Naive B cell (primary cell): ENCODE measurements at regions not wholly inside any gene's neighbourhood (a gene's known extent, or its start where the extent isn't known, plus 50 kb on each side); places are given as distances from the start of the nearest gene placed in this dataset.
"Not testable (repeated sequence)": the region's sequence is repeated elsewhere in the genome, so short reads cannot be mapped to it uniquely, and the experiment has no call there.

ENCODE experiments used
- ATAC-seq, 2 donors: fragments of 150-1000 bp; cut with Tn5 transposase; 2 replicates each; pipeline ENCODE4 v1.10.0; 2021; ENCODE audit warnings: low read depth in 2 of 2, mild to moderate bottlenecking in 2 of 2, moderate library complexity in 2 of 2
- DNase-seq: peaks from one replicate; pipeline ENCODE4 v3.0.0; 2022
- H3K27ac Mint-ChIP-seq, 6 donors: one replicate each; pipeline ENCODE4 v1.8.0; 2020 to 2022; ENCODE audit warnings: mild to moderate bottlenecking in 6 of 6, mixed read lengths in 6 of 6, moderate library complexity in 5 of 6, inconsistent platforms in 2 of 6
- H3K27me3 Mint-ChIP-seq, 3 donors: one replicate each; pipeline ENCODE4 v1.8.0; 2021 to 2022; ENCODE audit warnings: mixed read lengths in 3 of 3, mild to moderate bottlenecking in 1 of 3
- H3K36me3 Mint-ChIP-seq, 2 donors: one replicate each; pipeline ENCODE4 v1.8.0; 2020 to 2022; ENCODE audit warnings: mixed read lengths in 2 of 2, inconsistent platforms in 1 of 2, mild to moderate bottlenecking in 1 of 2
- H3K4me1 Mint-ChIP-seq, 3 donors: one replicate each; pipeline ENCODE4 v1.8.0; 2020 to 2022; ENCODE audit warnings: mixed read lengths in 3 of 3, inconsistent platforms in 1 of 3, mild to moderate bottlenecking in 1 of 3, moderate library complexity in 1 of 3
- H3K4me3 Mint-ChIP-seq, 8 donors: one replicate each; pipeline ENCODE4 v1.8.0; 2020 to 2022; ENCODE audit warnings: mild to moderate bottlenecking in 8 of 8, mixed read lengths in 8 of 8, moderate library complexity in 8 of 8, inconsistent platforms in 2 of 8
- H3K9me3 Mint-ChIP-seq, 7 donors: one replicate each; pipeline ENCODE4 v1.8.0; 2020 to 2022; ENCODE audit warnings: mixed read lengths in 7 of 7, mild to moderate bottlenecking in 5 of 7, inconsistent platforms in 2 of 7, moderate library complexity in 1 of 7

- H3K4me1 Mint-ChIP-seq, H3K27ac Mint-ChIP-seq, ATAC-seq, H3K27me3 Mint-ChIP-seq, H3K4me3 Mint-ChIP-seq, H3K36me3 Mint-ChIP-seq, H3K9me3 Mint-ChIP-seq, DNase-seq: not testable (repeated sequence)
Measured at GRCh38 chr4:179066254-179066653, 1624.0 kb upstream of the AGA start.

DNA sequence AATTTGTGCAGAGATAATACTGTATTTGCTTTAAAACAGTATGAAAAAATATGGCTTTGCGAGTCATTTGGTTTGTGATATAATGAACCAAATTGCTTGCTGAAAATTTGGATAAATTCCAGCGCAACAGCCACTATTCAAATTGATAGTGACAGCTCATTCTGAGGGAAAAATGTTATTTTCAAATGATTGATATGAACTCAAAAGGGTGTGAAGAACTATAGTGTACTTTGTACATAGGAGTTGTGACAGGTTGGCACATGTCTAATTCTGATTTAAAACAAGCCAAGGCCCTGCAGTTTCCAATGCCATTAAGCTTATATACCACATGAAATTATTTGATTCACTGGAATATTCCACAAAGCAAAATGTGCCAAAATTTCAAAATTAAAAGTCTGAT, 1628.9 kb upstream of the AGA start:
- Mint-ChIP-seq H3K4me1 (no peaks in the 10 kb centered on the region), H3K9me3 (peaks cover 2 to 5% (median 3%) of the 10 kb centered on the region in 7 donors), H3K27ac (no peak overlapping the region), H3K27me3 (no peaks in the 10 kb centered on the region), H3K36me3 (no peaks in the 10 kb centered on the region), H3K4me3 (no peak overlapping the region)
- ATAC-seq (no peak), DNase-seq (no peak)

DNA sequence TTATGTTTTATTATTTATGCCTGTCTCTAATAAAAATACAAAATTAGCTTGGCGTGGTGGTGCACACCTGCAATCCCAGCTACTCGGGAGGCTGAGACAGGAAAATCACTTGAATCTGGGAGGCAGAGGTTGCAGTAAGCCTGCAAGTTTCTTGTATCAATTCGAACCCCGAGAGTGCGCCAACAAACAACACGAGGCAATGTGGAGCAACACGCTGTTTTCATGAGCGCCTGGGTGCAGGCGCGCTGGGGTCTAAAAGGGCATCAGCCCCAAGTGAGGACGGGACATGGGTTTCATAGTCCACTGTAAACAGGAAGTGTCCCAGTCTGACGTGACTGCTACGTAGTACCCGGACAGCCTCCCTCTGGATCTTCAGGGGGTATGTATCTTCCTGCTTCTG, 1634.6 kb upstream of the AGA start:
- no peaks in the 10 kb centered on the region for H3K4me1 Mint-ChIP-seq
- H3K36me3 Mint-ChIP-seq = no peaks in the 10 kb centered on the region
- no peak overlapping the region for H3K27ac Mint-ChIP-seq
- DNase-seq (no peak), ATAC-seq (no peak)
- no peaks in the 10 kb centered on the region for H3K27me3 Mint-ChIP-seq
- H3K4me3 Mint-ChIP-seq = no peak overlapping the region
- H3K9me3 Mint-ChIP-seq = peaks cover 2 to 7% (median 5%) of the 10 kb centered on the region in 7 donors

- Mint-ChIP-seq H3K4me1 (no peaks in the 10 kb centered on the region), H3K27ac (no peak overlapping the region), H3K4me3 (no peak overlapping the region), H3K9me3 (peaks cover 0 to 16% (median 9%) of the 10 kb centered on the region in 7 donors), H3K27me3 (no peaks in the 10 kb centered on the region), H3K36me3 (no peaks in the 10 kb centered on the region)
- no peak for ATAC-seq
- DNase-seq = no peak
Measured at GRCh38 chr4:179095585-179096221, 1653.5 kb upstream of the AGA start.

- no peaks in the 10 kb centered on the region for H3K4me1 Mint-ChIP-seq
- ATAC-seq = no peak
Measured at GRCh38 chr4:179097741-179098140, 1655.5 kb upstream of the AGA start.

DNA sequence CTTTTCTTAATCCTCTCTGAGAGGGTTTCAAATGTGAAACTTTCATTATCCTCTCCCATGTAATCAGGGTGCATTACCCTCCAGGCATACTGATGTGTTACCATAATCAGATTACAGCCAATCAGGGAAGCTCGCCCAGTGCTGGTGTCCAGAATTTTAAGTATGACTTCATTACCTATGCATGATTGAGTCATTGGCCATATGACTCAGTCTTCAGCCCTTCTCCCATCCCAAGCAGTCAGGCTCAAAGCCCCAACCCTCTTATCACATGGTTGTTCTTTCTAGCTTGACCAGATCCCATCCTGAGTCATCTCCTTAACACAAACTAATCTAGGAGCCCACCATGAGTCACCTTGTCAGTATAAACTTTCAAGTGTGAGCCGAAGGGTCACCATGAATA, 1668.1 kb upstream of the AGA start:
- Mint-ChIP-seq H3K9me3 (peaks cover 0 to 11% (median 8%) of the 10 kb centered on the region in 7 donors), H3K4me1 (no peaks in the 10 kb centered on the region), H3K27me3 (no peaks in the 10 kb centered on the region), H3K4me3 (no peak overlapping the region), H3K36me3 (no peaks in the 10 kb centered on the region), H3K27ac (no peak overlapping the region)
- ATAC-seq (no peak), DNase-seq (no peak)

More at GRCh38 chr4:179097741-179098140, 1655.5 kb upstream of the AGA start:
- DNase-seq = no peak
- Mint-ChIP-seq H3K27ac (no peak overlapping the region), H3K4me3 (no peak overlapping the region), H3K36me3 (no peaks in the 10 kb centered on the region), H3K9me3 (peaks cover 0 to 7% (median 5%) of the 10 kb centered on the region in 7 donors), H3K27me3 (no peaks in the 10 kb centered on the region)

DNA sequence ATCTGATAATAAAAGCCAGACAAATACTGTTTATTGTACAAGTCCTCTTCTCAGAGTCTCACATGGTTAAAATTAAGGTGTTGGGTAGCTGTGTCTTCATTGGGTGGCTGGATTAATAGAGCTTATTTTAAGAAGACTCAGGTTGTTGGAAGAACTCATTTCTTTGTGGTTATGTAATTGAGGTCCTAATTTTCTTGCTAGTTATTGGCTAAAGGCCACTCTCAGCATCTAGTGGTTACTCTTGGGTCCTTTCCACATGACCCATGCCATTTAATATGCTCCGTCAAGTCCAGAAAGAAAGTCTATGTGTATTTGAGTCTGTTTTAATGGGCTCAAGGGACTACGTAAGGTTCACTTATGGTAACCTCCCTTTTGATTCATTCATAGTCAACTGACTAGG, 1668.6 kb upstream of the AGA start:
- Mint-ChIP-seq H3K4me3 (no peak overlapping the region), H3K27me3 (no peaks in the 10 kb centered on the region), H3K9me3 (peaks cover 0 to 11% (median 8%) of the 10 kb centered on the region in 7 donors), H3K27ac (no peak overlapping the region), H3K36me3 (no peaks in the 10 kb centered on the region), H3K4me1 (no peaks in the 10 kb centered on the region)
- DNase-seq (no peak), ATAC-seq (no peak)

GRCh38 chr4:179112441-179113170, 1670.4 kb upstream of the AGA start:
- DNase-seq = no peak
- H3K4me1 Mint-ChIP-seq = no peaks in the 10 kb centered on the region

GRCh38 chr4:179114615-179115014, 1672.4 kb upstream of the AGA start:
- Mint-ChIP-seq H3K9me3 (peaks cover 0 to 10% (median 7%) of the 10 kb centered on the region in 7 donors), H3K27ac (no peak overlapping the region), H3K4me3 (no peak overlapping the region), H3K27me3 (no peaks in the 10 kb centered on the region), H3K36me3 (no peaks in the 10 kb centered on the region), H3K4me1 (no peaks in the 10 kb centered on the region)
- no peak for ATAC-seq
- DNase-seq = no peak

More at GRCh38 chr4:179112441-179113170, 1670.4 kb upstream of the AGA start:
- Mint-ChIP-seq H3K27ac (no peak overlapping the region), H3K36me3 (no peaks in the 10 kb centered on the region), H3K27me3 (no peaks in the 10 kb centered on the region), H3K4me3 (no peak overlapping the region), H3K9me3 (peaks cover 0 to 10% (median 8%) of the 10 kb centered on the region in 7 donors)
- no peak for ATAC-seq

- ATAC-seq = no peak
- no peak for DNase-seq
- no peaks in the 10 kb centered on the region for H3K27me3 Mint-ChIP-seq
- H3K27ac Mint-ChIP-seq = no peak overlapping the region
- no peaks in the 10 kb centered on the region for H3K4me1 Mint-ChIP-seq
- no peaks in the 10 kb centered on the region for H3K36me3 Mint-ChIP-seq
- H3K9me3 Mint-ChIP-seq = peaks cover 0 to 9% (median 4%) of the 10 kb centered on the region in 7 donors
- no peak overlapping the region for H3K4me3 Mint-ChIP-seq
Measured at GRCh38 chr4:179116011-179116410, 1673.8 kb upstream of the AGA start.

- Mint-ChIP-seq H3K4me1 (no peaks in the 10 kb centered on the region), H3K4me3 (no peak overlapping the region), H3K9me3 (peaks cover 0 to 9% (median 3%) of the 10 kb centered on the region in 7 donors), H3K36me3 (no peaks in the 10 kb centered on the region), H3K27ac (no peak overlapping the region), H3K27me3 (no peaks in the 10 kb centered on the region)
- no peak for ATAC-seq
- no peak for DNase-seq
Measured at GRCh38 chr4:179116581-179116980, 1674.3 kb upstream of the AGA start.

- Mint-ChIP-seq H3K4me1 (no peaks in the 10 kb centered on the region), H3K9me3 (peaks cover 0 to 7% (median 0%) of the 10 kb centered on the region in 7 donors), H3K27me3 (no peaks in the 10 kb centered on the region), H3K4me3 (no peak overlapping the region), H3K27ac (no peak overlapping the region), H3K36me3 (no peaks in the 10 kb centered on the region)
- DNase-seq (no peak), ATAC-seq (no peak)
Measured at GRCh38 chr4:179123084-179123483, 1680.8 kb upstream of the AGA start.

DNA sequence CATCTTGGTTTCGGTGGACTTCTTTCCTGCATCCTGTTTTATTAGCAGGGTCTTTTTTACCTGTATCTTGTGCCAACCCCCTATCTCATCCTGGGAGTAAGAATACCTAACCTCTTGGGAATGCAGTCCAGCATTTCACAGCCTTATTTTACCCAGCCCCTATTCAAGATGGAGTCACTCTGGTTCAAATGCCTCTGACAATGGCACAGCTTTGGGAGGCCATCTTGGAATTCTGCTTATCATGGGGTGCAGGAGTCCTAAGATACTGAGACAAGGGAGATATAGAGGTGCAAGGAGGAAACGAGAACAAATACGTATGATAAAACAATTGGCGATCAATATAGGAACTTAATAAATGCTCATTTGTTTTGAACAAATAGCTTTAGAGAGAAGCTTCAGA, 1682.2 kb upstream of the AGA start:
- Mint-ChIP-seq H3K4me3 (no peak overlapping the region), H3K9me3 (peaks cover 0 to 7% (median 0%) of the 10 kb centered on the region in 7 donors), H3K4me1 (no peaks in the 10 kb centered on the region)

GRCh38 chr4:179124957-179125356, 1682.7 kb upstream of the AGA start:
- Mint-ChIP-seq H3K4me3 (no peak overlapping the region), H3K9me3 (peaks cover 0 to 7% (median 2%) of the 10 kb centered on the region in 7 donors), H3K4me1 (no peaks in the 10 kb centered on the region), H3K27ac (no peak overlapping the region), H3K36me3 (no peaks in the 10 kb centered on the region), H3K27me3 (no peaks in the 10 kb centered on the region)
- DNase-seq (no peak), ATAC-seq (no peak)

More for the DNA sequence above, 1682.2 kb upstream of the AGA start:
- DNase-seq = no peak
- no peak for ATAC-seq
- Mint-ChIP-seq H3K27ac (no peak overlapping the region), H3K27me3 (no peaks in the 10 kb centered on the region), H3K36me3 (no peaks in the 10 kb centered on the region)
